ENCODE measurements at regions not wholly inside any gene's neighbourhood (a gene's known extent, or its start where the extent isn't known, plus 50 kb on each side); places are given as distances from the start of the nearest gene placed in this dataset.

DNA sequence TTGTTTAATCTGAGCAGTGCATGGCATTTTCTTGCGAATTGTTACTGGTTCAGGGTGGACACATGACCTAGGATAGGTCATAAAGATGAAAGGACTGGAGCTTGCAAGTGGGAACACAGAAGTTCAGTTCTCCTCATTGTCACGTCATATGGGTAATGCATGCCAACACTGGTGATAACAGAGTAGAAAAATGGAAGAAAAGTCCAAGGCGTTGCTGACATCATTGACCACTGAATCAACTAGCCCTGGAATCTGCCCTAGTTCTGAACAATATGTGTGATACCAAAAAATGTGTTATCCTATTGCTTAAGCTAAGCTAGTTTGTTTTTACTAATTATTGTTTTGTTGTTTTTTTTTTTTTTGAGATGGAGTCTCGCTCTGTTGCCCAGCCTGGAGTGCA lies 234.2 kb upstream of the MAF start:
- TF ChIP-seq, protein P1, sequence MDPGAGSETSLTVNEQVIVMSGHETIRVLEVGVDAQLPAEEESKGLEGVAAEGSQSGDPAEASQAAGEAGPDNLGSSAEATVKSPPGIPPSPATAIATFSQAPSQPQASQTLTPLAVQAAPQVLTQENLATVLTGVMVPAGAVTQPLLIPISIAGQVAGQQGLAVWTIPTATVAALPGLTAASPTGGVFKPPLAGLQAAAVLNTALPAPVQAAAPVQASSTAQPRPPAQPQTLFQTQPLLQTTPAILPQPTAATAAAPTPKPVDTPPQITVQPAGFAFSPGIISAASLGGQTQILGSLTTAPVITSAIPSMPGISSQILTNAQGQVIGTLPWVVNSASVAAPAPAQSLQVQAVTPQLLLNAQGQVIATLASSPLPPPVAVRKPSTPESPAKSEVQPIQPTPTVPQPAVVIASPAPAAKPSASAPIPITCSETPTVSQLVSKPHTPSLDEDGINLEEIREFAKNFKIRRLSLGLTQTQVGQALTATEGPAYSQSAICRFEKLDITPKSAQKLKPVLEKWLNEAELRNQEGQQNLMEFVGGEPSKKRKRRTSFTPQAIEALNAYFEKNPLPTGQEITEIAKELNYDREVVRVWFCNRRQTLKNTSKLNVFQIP (CRISPR knock-in tag; IDR thresholded peaks at IDR 0.05; ENCODE audit: borderline replicate concordance, low read depth) = no peak
- TF ChIP-seq ESRRG (CRISPR knock-in tag; IDR thresholded peaks at IDR 0.05) (no peak), ISL1 (CRISPR knock-in tag; IDR thresholded peaks at IDR 0.05) (no peak), PATZ1 (CRISPR knock-in tag; IDR thresholded peaks at IDR 0.05; ENCODE audit: borderline replicate concordance) (no peak), TOX (CRISPR knock-in tag; IDR thresholded peaks at IDR 0.05; ENCODE audit: borderline replicate concordance) (no peak)
